ENCODE measurements at regions not wholly inside any gene's neighbourhood (a gene's known extent, or its start where the extent isn't known, plus 50 kb on each side); places are given as distances from the start of the nearest gene placed in this dataset.
"Not testable (repeated sequence)": the region's sequence is repeated elsewhere in the genome, so short reads cannot be mapped to it uniquely, and the experiment has no call there.

- no peak for DNase-seq
These were observed 90.0 kb downstream of the IGLL5 start for GRCh38 chr22:22977479-22978200.

- no peak for DNase-seq
These were observed 91.0 kb downstream of the IGLL5 start for GRCh38 chr22:22978637-22979036.

GRCh38 chr22:22979121-22979724, 91.1 kb upstream of the GNAZ start:
- no peak for DNase-seq

GRCh38 chr22:22979954-22980353, 90.4 kb upstream of the GNAZ start:
- DNase-seq = no peak

- DNase-seq = peak in 1 of 2 donors; percentile 12
These were observed 88.4 kb upstream of the GNAZ start for GRCh38 chr22:22981670-22982571.

- no peak for DNase-seq
These were observed 87.7 kb upstream of the GNAZ start for GRCh38 chr22:22982616-22983015.

GRCh38 chr22:22983123-22983522, 87.2 kb upstream of the GNAZ start:
- no peak for DNase-seq

GRCh38 chr22:22983816-22984215, 86.5 kb upstream of the GNAZ start:
- DNase-seq = no peak

GRCh38 chr22:22984967-22985366, 85.4 kb upstream of the GNAZ start:
- no peak for DNase-seq

- no peak for DNase-seq
These were observed 84.3 kb upstream of the GNAZ start for GRCh38 chr22:22986008-22986407.

- DNase-seq = no peak
These were observed 83.7 kb upstream of the GNAZ start for GRCh38 chr22:22986640-22987039.

- no peak for DNase-seq
These were observed 82.2 kb upstream of the GNAZ start for GRCh38 chr22:22988150-22988549.

- DNase-seq = no peak
These were observed 81.5 kb upstream of the GNAZ start for GRCh38 chr22:22988785-22989184.

- DNase-seq = no peak
These were observed 80.5 kb upstream of the GNAZ start for GRCh38 chr22:22989856-22990255.

- not testable (repeated sequence) for DNase-seq
These were observed 79.4 kb upstream of the GNAZ start for GRCh38 chr22:22990711-22991505.

- no peak for DNase-seq
These were observed 77.8 kb upstream of the GNAZ start for GRCh38 chr22:22992474-22992873.

GRCh38 chr22:22993184-22993583, 77.1 kb upstream of the GNAZ start:
- DNase-seq = no peak

GRCh38 chr22:22995166-22995565, 75.2 kb upstream of the GNAZ start:
- DNase-seq = no peak

GRCh38 chr22:22996511-22997261, 73.6 kb upstream of the GNAZ start:
- no peak for DNase-seq

GRCh38 chr22:22997262-22997898, 72.9 kb upstream of the GNAZ start:
- no peak for DNase-seq

- DNase-seq = no peak
These were observed 72.3 kb upstream of the GNAZ start for GRCh38 chr22:22997988-22998387.

- no peak for DNase-seq
These were observed 70.8 kb upstream of the GNAZ start for GRCh38 chr22:22999523-22999922.

Data from CD4-positive, alpha-beta T cell treated with Interferon alpha-2 for 1 hour (primary cell).